ENCODE measurements at regions not wholly inside any gene's neighbourhood (a gene's known extent, or its start where the extent isn't known, plus 50 kb on each side); places are given as distances from the start of the nearest gene placed in this dataset.

DNA sequence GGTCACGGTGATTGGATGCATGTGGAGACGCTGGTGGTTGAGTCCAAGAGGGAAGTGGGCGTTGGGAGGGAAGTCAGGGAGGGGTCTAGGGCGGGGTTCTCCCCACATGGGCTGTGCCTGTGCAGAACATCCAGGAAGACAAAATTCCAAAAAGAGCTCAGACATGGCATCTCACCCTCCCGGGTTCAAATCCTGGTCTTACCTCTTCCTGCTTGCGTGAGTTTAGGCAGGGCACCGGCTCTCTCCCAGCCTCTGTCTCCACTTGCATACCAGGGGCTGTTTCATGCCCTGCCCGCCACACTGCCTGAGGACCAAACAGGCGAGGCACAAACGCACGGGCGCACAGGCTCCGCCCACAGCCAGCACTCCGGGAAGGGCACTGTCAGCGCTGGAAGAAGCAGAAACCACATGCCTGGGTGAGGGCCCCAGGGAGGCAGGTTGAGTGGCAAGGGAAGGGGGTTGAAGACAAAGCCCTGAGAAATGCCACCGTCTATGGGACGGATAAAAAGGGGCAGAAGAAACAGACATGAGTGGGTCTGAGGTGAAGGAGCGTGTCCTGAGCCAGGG is 123.6 kb upstream of the SOX1 start:
- no peak for TF ChIP-seq POLR2AphosphoS5 (IDR thresholded peaks at IDR 0.05)
- no peak for TF ChIP-seq POLR2A (IDR thresholded peaks at IDR 0.05)
- TF ChIP-seq, protein P1, sequence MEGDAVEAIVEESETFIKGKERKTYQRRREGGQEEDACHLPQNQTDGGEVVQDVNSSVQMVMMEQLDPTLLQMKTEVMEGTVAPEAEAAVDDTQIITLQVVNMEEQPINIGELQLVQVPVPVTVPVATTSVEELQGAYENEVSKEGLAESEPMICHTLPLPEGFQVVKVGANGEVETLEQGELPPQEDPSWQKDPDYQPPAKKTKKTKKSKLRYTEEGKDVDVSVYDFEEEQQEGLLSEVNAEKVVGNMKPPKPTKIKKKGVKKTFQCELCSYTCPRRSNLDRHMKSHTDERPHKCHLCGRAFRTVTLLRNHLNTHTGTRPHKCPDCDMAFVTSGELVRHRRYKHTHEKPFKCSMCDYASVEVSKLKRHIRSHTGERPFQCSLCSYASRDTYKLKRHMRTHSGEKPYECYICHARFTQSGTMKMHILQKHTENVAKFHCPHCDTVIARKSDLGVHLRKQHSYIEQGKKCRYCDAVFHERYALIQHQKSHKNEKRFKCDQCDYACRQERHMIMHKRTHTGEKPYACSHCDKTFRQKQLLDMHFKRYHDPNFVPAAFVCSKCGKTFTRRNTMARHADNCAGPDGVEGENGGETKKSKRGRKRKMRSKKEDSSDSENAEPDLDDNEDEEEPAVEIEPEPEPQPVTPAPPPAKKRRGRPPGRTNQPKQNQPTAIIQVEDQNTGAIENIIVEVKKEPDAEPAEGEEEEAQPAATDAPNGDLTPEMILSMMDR (IDR thresholded peaks at IDR 0.05): no peak
